Calu3 (cell line): ENCODE measurements at regions not wholly inside any gene's neighbourhood (a gene's known extent, or its start where the extent isn't known, plus 50 kb on each side); places are given as distances from the start of the nearest gene placed in this dataset.

Source experiments
- BruUV-seq: library from RNA; stranded (reverse); fragments of 400-500 nt; replicated peaks from 2 replicates; lab custom pipeline; 2021; lab: Mats Ljungman, UMichigan
- CTCF ChIA-PET: fragments of 300-600 bp; sonication (Branson Sonifier 250); formaldehyde crosslinking; loops from one replicate; lab custom pipeline; 2022; ENCODE audit warnings: antibody characterized with exemption; lab: Charles Lee
- DNase-seq: peaks from one replicate; pipeline ENCODE4 v3.0.0; 2022
- H3K27ac Mint-ChIP-seq: one replicate; pipeline ENCODE4 v1.8.0; 2022; ENCODE audit warnings: mixed read lengths; ENCODE audit not compliant: unreplicated experiment
- H3K27me3 Mint-ChIP-seq: one replicate; pipeline ENCODE4 v1.8.0; 2022; ENCODE audit warnings: mixed read lengths; ENCODE audit not compliant: unreplicated experiment
- H3K36me3 Mint-ChIP-seq: one replicate; pipeline ENCODE4 v1.8.0; 2022; ENCODE audit warnings: mild to moderate bottlenecking, moderate library complexity, mixed read lengths; ENCODE audit not compliant: insufficient read depth, unreplicated experiment
- H3K4me1 Mint-ChIP-seq: one replicate; pipeline ENCODE4 v1.8.0; 2022; ENCODE audit warnings: mild to moderate bottlenecking, low read depth, mixed read lengths; ENCODE audit not compliant: unreplicated experiment
- H3K4me3 Mint-ChIP-seq: one replicate; pipeline ENCODE4 v1.8.0; 2022; ENCODE audit warnings: mild to moderate bottlenecking, low read depth, moderate library complexity, mixed read lengths; ENCODE audit not compliant: unreplicated experiment
- H3K9me3 Mint-ChIP-seq: one replicate; pipeline ENCODE4 v1.8.0; 2022; ENCODE audit warnings: low read depth, mixed read lengths; ENCODE audit not compliant: unreplicated experiment
- CTCF ChIP-seq: fragments of 200-600 bp; IDR thresholded peaks from one replicate; pipeline ENCODE4 v1.8.0; 2022; ENCODE audit warnings: antibody characterized with exemption; ENCODE audit not compliant: unreplicated experiment
- intact Hi-C: fragments of 100-400 bp; cut with micrococcal nuclease; formaldehyde crosslinking; loops from one replicate; pipeline ENCODE4 v1.10.0; 2022; ENCODE audit not compliant: unreplicated experiment

GRCh38 chr16:87050142-87050541, 267.1 kb downstream of the C16orf95 start:
- H3K36me3 Mint-ChIP-seq, result no peaks in the 10 kb centered on the region
- CTCF ChIA-PET, result interaction anchor here (0.6 kb wide), 1 partner anchor 349 kb away, joined by 5 read pairs; no protein-coding TSS in a partner anchor
- no peak for DNase-seq
- intact Hi-C loops, result no loop called here
- H3K27ac Mint-ChIP-seq, result no peak overlapping the region
- BruUV-seq, result no TSS peak
- H3K9me3 Mint-ChIP-seq, result no peaks in the 10 kb centered on the region
- H3K4me3 Mint-ChIP-seq, result no peak overlapping the region
- H3K27me3 Mint-ChIP-seq, result peaks cover 66% of the 10 kb centered on the region
- no peak for TF ChIP-seq CTCF
- no peaks in the 10 kb centered on the region for H3K4me1 Mint-ChIP-seq

- BruUV-seq, result no TSS peak
- Mint-ChIP-seq H3K36me3 (no peaks in the 10 kb centered on the region), H3K27me3 (peaks cover 82% of the 10 kb centered on the region), H3K27ac (no peak overlapping the region), H3K4me3 (no peak overlapping the region), H3K9me3 (no peaks in the 10 kb centered on the region), H3K4me1 (no peaks in the 10 kb centered on the region)
- CTCF ChIA-PET, result interaction anchor here (0.6 to 1.5 kb wide), 3 partner anchors 8 to 103 kb away, joined by 3 to 4 read pairs (median 4); no protein-coding TSS in a partner anchor
- intact Hi-C loops, result no loop called here
- DNase-seq, result no peak
- no peak for TF ChIP-seq CTCF
These were observed 265.5 kb downstream of the C16orf95 start for GRCh38 chr16:87051526-87052320.

- BruUV-seq, result no TSS peak
These were observed 264.7 kb downstream of the C16orf95 start for GRCh38 chr16:87052506-87052905.

More at GRCh38 chr16:87052506-87052905, 264.7 kb downstream of the C16orf95 start:
- intact Hi-C loops, result no loop called here
- Mint-ChIP-seq H3K4me1 (no peaks in the 10 kb centered on the region), H3K9me3 (no peaks in the 10 kb centered on the region), H3K27me3 (peaks cover 90% of the 10 kb centered on the region), H3K27ac (no peak overlapping the region), H3K36me3 (no peaks in the 10 kb centered on the region), H3K4me3 (no peak overlapping the region)
- DNase-seq, result no peak
- CTCF ChIA-PET, result interaction anchor here (0.6 to 1.5 kb wide), 3 partner anchors 9 to 102 kb away, joined by 3 to 4 read pairs (median 4); no protein-coding TSS in a partner anchor
- TF ChIP-seq CTCF, result no peak
